GM10266 (cell line): ENCODE measurements at regions not wholly inside any gene's neighbourhood (a gene's known extent, or its start where the extent isn't known, plus 50 kb on each side); places are given as distances from the start of the nearest gene placed in this dataset.

ENCODE experiments used
- DNase-seq: peaks from one replicate; pipeline ENCODE4 v3.0.0; 2012; ENCODE audit errors: extremely low spot score
- CTCF ChIP-seq: IDR thresholded peaks from 2 replicates; pipeline ENCODE4 v1.5.1; 2012; ENCODE audit warnings: mild to moderate bottlenecking, low read depth; ENCODE audit not compliant: control insufficient read depth, insufficient read depth; ENCODE audit errors: missing control alignments

DNA sequence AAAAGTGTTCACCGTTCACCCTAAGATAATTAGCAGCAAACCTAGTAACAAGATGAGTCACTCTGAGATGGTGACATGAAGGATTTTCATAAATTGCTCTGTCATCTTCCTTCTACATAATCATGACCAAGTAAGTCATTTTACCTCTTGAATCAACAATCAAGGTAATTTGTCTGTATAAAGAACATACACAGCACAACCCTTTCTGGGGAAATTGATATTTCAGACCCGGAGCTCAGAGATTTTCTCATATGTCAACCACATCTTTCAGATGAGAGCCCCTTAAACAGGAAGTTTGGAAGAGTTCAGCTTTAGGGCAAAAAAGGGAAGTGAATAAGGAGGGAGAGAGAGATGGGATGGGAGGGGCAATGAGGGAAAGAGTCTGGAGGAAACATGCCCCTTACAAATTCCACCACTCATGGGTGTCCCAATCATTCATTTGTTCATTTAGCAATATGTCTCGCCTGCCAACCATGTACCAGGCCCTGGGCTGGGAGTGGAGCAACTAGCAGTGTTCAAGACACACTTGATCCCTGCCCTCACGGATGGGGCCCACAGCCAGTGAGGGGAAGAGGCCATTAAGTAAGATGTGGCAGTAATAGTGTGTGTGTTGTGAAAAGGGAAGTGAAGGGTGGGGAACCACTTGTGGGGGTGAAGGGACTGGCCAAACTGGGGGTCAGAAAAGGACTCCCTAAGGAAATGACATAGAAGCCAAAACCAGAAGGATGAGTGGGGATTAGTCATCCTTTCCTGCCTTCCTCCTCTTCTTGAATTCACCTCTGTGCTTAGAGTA lies 190.9 kb downstream of the MAFB start:
- TF ChIP-seq CTCF: no peak
- no peak for DNase-seq

DNA sequence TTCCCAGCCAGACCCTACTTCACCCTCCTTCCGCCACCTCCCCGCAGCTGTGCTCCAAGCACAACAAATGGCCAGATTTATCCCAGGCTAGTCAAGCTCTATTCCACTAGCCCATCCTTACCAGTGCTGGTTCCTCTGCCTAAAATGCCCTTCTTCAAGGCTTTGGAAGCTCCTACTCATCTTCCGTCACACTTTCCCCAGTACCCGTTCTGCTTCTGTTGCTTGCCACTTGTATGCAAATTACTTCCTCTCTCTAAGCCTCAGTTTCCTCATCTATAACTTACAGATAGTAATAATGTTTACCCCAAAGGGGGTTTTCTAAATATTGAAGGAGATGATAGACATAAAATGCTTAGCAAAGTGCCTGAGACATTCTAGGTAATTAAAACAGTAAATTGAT lies 193.1 kb downstream of the MAFB start:
- no peak for TF ChIP-seq CTCF
- no peak for DNase-seq

- DNase-seq: no peak
- TF ChIP-seq CTCF: no peak
These were observed 194.8 kb downstream of the MAFB start for GRCh38 chr20:40494248-40494647.

DNA sequence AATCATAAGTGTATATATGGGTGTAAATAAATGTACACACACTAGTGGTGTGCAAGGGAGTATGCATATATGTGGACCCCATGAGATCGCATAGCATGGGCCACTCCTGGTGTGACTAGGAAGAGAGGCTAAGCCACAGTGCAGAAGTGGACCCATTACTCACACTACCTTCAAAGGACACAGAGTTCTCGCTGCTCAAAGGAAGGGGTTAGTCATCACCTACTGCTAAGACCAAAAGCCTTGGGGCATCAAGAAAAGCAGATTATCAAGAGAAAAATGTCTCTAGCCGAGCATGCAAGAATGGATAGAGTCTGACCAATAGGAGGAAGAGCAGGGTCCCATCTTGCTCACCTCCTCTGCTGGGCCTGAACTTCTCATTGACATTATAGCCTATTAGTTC lies 195.5 kb downstream of the MAFB start:
- no peak for DNase-seq

GRCh38 chr20:40493071-40493470 lies 196.0 kb downstream of the MAFB start:
- no peak for DNase-seq
- no peak for TF ChIP-seq CTCF

More for the DNA sequence above, 195.5 kb downstream of the MAFB start:
- no peak for TF ChIP-seq CTCF

DNA sequence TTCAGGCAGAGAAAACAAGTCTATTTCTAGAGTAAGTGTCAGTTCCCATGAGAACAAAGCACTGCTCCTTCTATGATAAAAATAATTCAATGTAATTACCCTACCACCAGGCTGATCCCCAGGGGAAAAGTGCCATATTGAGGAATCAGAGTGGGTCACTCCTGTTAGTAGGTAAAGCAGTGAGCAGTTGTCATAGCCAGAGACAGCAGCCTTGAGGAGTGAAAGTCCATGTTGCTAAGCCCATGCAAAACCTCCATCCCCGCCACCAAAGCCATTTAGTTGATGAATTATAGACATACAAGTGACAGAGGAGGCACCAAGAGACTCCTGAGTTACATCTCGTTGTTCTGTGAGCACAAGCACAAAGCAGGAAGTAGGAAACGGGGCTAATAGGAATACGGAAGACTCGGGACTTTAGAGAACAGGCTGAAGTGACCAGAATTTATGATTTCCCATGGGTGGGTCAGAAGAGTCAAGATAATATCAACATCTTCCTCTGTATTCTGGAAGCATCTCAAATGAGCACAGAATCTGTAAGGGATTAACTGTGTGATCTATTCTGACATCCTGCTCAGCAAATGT lies 197.9 kb downstream of the MAFB start:
- TF ChIP-seq CTCF: no peak

GRCh38 chr20:40489886-40490285 lies 199.2 kb downstream of the MAFB start:
- DNase-seq: no peak
- TF ChIP-seq CTCF: no peak

More for the DNA sequence above, 197.9 kb downstream of the MAFB start:
- DNase-seq: no peak
